Epithelial cell of proximal tubule (primary cell): ENCODE measurements at regions not wholly inside any gene's neighbourhood (a gene's known extent, or its start where the extent isn't known, plus 50 kb on each side); places are given as distances from the start of the nearest gene placed in this dataset.

Source experiments
- DNase-seq: peaks from one replicate; pipeline ENCODE4 v3.0.0-alpha.2; 2011; ENCODE audit warnings: low read depth
- H3K4me3 ChIP-seq: 2 replicates; pipeline ENCODE4 v1.5.1; 2011; ENCODE audit warnings: low read depth, mild to moderate bottlenecking, low read length
- CTCF ChIP-seq: conservative IDR thresholded peaks from 2 replicates; pipeline ENCODE4 v1.5.1; 2012; ENCODE audit warnings: low read depth, mild to moderate bottlenecking, low read length

GRCh38 chr15:96403932-96404331, 73.4 kb downstream of the NR2F2 start:
- no peak for DNase-seq
- TF ChIP-seq CTCF = no peak
- no peak overlapping the region for H3K4me3 ChIP-seq

GRCh38 chr15:96404560-96404959, 74.1 kb downstream of the NR2F2 start:
- DNase-seq = no peak
- no peak for TF ChIP-seq CTCF
- H3K4me3 ChIP-seq = no peak overlapping the region

- no peak for DNase-seq
- no peak overlapping the region for H3K4me3 ChIP-seq
Measured at GRCh38 chr15:96406291-96406690, 75.8 kb downstream of the NR2F2 start.

GRCh38 chr15:96406701-96407100, 76.2 kb downstream of the NR2F2 start:
- no peak for DNase-seq
- no peak overlapping the region for H3K4me3 ChIP-seq
- no peak for TF ChIP-seq CTCF

More at GRCh38 chr15:96406291-96406690, 75.8 kb downstream of the NR2F2 start:
- TF ChIP-seq CTCF = no peak

GRCh38 chr15:96407482-96407881, 77.0 kb downstream of the NR2F2 start:
- no peak for TF ChIP-seq CTCF
- no peak for DNase-seq
- no peak overlapping the region for H3K4me3 ChIP-seq

GRCh38 chr15:96408591-96409183, 78.2 kb downstream of the NR2F2 start:
- no peak for DNase-seq
- TF ChIP-seq CTCF = no peak
- peak overlapping the region; percentile 59 for H3K4me3 ChIP-seq

GRCh38 chr15:96409215-96410138, 79.0 kb downstream of the NR2F2 start:
- no peak for TF ChIP-seq CTCF
- no peak for DNase-seq
- H3K4me3 ChIP-seq = peak overlapping the region; percentile 59
